CD14-positive monocyte (primary cell): ENCODE measurements at regions not wholly inside any gene's neighbourhood (a gene's known extent, or its start where the extent isn't known, plus 50 kb on each side); places are given as distances from the start of the nearest gene placed in this dataset.

Source experiments
- DNase-seq, 3 donors: peaks; one replicate each; pipeline ENCODE4 v3.0.0-alpha.2; 2011 to 2022
- H2AFZ ChIP-seq: 2 replicates; pipeline ENCODE4 v1.6.0; 2012; ENCODE audit warnings: mild to moderate bottlenecking, low read depth, low read length, inconsistent platforms; ENCODE audit not compliant: insufficient read depth, poor library complexity, severe bottlenecking
- H3K27ac ChIP-seq, 2 donors: 1 replicate in 1 of 2; 2 replicates in 1 of 2; pipeline ENCODE4 v1.5.1; 2012 to 2013; ENCODE audit warnings: low read length in 2 of 2, control low read depth in 1 of 2, inconsistent platforms in 1 of 2, low read depth in 1 of 2, mild to moderate bottlenecking in 1 of 2
- H3K27me3 ChIP-seq, 2 donors: one replicate each; pipeline versions ENCODE4 v1.6.0 to v1.6.1; 2011 to 2013; ENCODE audit warnings: low read length in 2 of 2; ENCODE audit not compliant: control insufficient read depth in 2 of 2, insufficient read depth in 2 of 2
- H3K36me3 ChIP-seq, 2 donors: replicated peaks in 1 of 2; 1 replicate in 1 of 2; 2 replicates in 1 of 2; pipeline versions ENCODE4 v1.5.1 to v1.6.1; 2012 to 2013; ENCODE audit warnings: low read length in 2 of 2, control low read depth in 1 of 2, inconsistent platforms in 1 of 2, mild to moderate bottlenecking in 1 of 2; ENCODE audit not compliant: insufficient read depth in 2 of 2, control insufficient read depth in 1 of 2
- H3K4me1 ChIP-seq, 2 donors: 1 replicate in 1 of 2; 2 replicates in 1 of 2; pipeline versions ENCODE4 v1.5.1 to v1.6.1; 2012 to 2013; ENCODE audit warnings: low read length in 2 of 2, control low read depth in 1 of 2, inconsistent platforms in 1 of 2, mild to moderate bottlenecking in 1 of 2, moderate library complexity in 1 of 2; ENCODE audit not compliant: insufficient read depth in 2 of 2, control insufficient read depth in 1 of 2
- H3K4me2 ChIP-seq: replicated peaks from 2 replicates; pipeline ENCODE3; 2012; ENCODE audit warnings: low read length, moderate library complexity, mild to moderate bottlenecking; ENCODE audit not compliant: poor library complexity, severe bottlenecking; ENCODE audit errors: extremely low read depth
- H3K4me3 ChIP-seq, 3 experiments: fragments of 200-600 bp in 1 of 3; sonication (generic) in 1 of 3; replicated peaks in 1 of 3; 1 replicate in 2 of 3; 2 replicates in 1 of 3; pipeline ENCODE4 v1.5.1; 2011 to 2013; ENCODE audit warnings: low read length in 3 of 3, mild to moderate bottlenecking in 3 of 3, control low read depth in 2 of 3, low read depth in 2 of 3, inconsistent platforms in 1 of 3, moderate library complexity in 1 of 3
- H3K79me2 ChIP-seq: 2 replicates; pipeline ENCODE4 v1.6.0; 2012; ENCODE audit warnings: mild to moderate bottlenecking, control low read depth, inconsistent platforms, low read length, moderate library complexity; ENCODE audit not compliant: insufficient read depth
- H3K9ac ChIP-seq: 2 replicates; pipeline ENCODE4 v1.6.0; 2017; ENCODE audit warnings: low read length, mild to moderate bottlenecking; ENCODE audit not compliant: insufficient read depth, poor library complexity, severe bottlenecking
- H3K9me3 ChIP-seq, 2 donors: replicated peaks in 1 of 2; 1 replicate in 1 of 2; 2 replicates in 1 of 2; pipeline versions ENCODE4 v1.5.1 to v1.6.1; 2012 to 2013; ENCODE audit warnings: low read length in 2 of 2, control low read depth in 1 of 2; ENCODE audit not compliant: control insufficient read depth in 1 of 2, insufficient read depth in 1 of 2
- H4K20me1 ChIP-seq: 2 replicates; pipeline ENCODE4 v1.6.0; 2012; ENCODE audit warnings: mild to moderate bottlenecking, low read length, control low read depth, moderate library complexity; ENCODE audit not compliant: insufficient read depth
- H3K27ac Mint-ChIP-seq, 7 donors: one replicate each; pipeline ENCODE4 v1.8.0; 2020; ENCODE audit warnings: mild to moderate bottlenecking in 7 of 7, mixed read lengths in 7 of 7, moderate library complexity in 6 of 7, inconsistent platforms in 2 of 7
- H3K27me3 Mint-ChIP-seq, 3 donors: one replicate each; pipeline ENCODE4 v1.8.0; 2021 to 2022; ENCODE audit warnings: low read depth in 3 of 3, mild to moderate bottlenecking in 3 of 3, mixed read lengths in 3 of 3, moderate library complexity in 3 of 3, inconsistent platforms in 1 of 3
- H3K36me3 Mint-ChIP-seq, 2 donors: one replicate each; pipeline ENCODE4 v1.8.0; 2020; ENCODE audit warnings: mixed read lengths in 2 of 2, inconsistent platforms in 1 of 2, mild to moderate bottlenecking in 1 of 2
- H3K4me1 Mint-ChIP-seq: one replicate; pipeline ENCODE4 v1.8.0; 2020; ENCODE audit warnings: mild to moderate bottlenecking, mixed read lengths
- H3K4me3 Mint-ChIP-seq, 2 donors: one replicate each; pipeline ENCODE4 v1.8.0; 2020; ENCODE audit warnings: mild to moderate bottlenecking in 2 of 2, mixed read lengths in 2 of 2, moderate library complexity in 1 of 2
- H3K9me3 Mint-ChIP-seq, 7 donors: one replicate each; pipeline ENCODE4 v1.8.0; 2020 to 2022; ENCODE audit warnings: mixed read lengths in 7 of 7, mild to moderate bottlenecking in 6 of 7, moderate library complexity in 6 of 7, inconsistent platforms in 2 of 7
- CTCF ChIP-seq: fragments of 200-600 bp; IDR thresholded peaks from one replicate; pipeline ENCODE4 v1.8.0; 2022; ENCODE audit warnings: antibody characterized with exemption, mild to moderate bottlenecking
- WGBS: methylation state at CpG from one replicate; pipeline ENCODE4 v1.1.5; 2013; ENCODE audit warnings: missing lambda C conversion rate; ENCODE audit not compliant: insufficient coverage; 5-methylcytosine and 5-hydroxymethylcytosine counted together
- intact Hi-C, 2 donors: fragments of 100-400 bp; cut with micrococcal nuclease; formaldehyde crosslinking; loops; one replicate each; pipeline versions ENCODE4 v1.15.0 to v1.15.1; 2023

- Histone ChIP-seq H3K27ac (no peak overlapping the region), H3K4me3 (no peak overlapping the region), H3K9ac (no peak overlapping the region), H3K4me1 (no peaks in the 10 kb centered on the region), H3K79me2 (no peaks in the 10 kb centered on the region), H3K27me3 (peaks cover 0 to 17% of the 10 kb centered on the region in 2 donors), H3K4me2 (no peak overlapping the region), H3K9me3 (no peaks in the 10 kb centered on the region), H4K20me1 (no peaks in the 10 kb centered on the region), H3K36me3 (no peaks in the 10 kb centered on the region), H2AFZ (no peak overlapping the region)
- Mint-ChIP-seq H3K4me3 (no peak overlapping the region), H3K27me3 (peaks cover 7 to 27% (median 27%) of the 10 kb centered on the region in 3 donors), H3K36me3 (no peaks in the 10 kb centered on the region), H3K27ac (no peak overlapping the region), H3K9me3 (no peaks in the 10 kb centered on the region), H3K4me1 (peaks cover 3% of the 10 kb centered on the region)
- TF ChIP-seq CTCF = no peak
- intact Hi-C loops = no loop called here
- no peak for DNase-seq
- no CpG with 5 or more reads among the region's 5 CpGs for WGBS
Observed at GRCh38 chr5:79859588-79859987, 131.5 kb downstream of the MTX3 start.

- 100% methylated on average over 2 of the region's 2 CpGs for WGBS
- H3K9me3 ChIP-seq = no peaks in the 10 kb centered on the region
Observed at GRCh38 chr5:79858410-79858723, 132.7 kb downstream of the MTX3 start.

More at GRCh38 chr5:79858410-79858723, 132.7 kb downstream of the MTX3 start:
- no peak overlapping the region for H2AFZ ChIP-seq
- intact Hi-C loops = no loop called here
- H3K27me3 Mint-ChIP-seq = peaks cover 10 to 31% (median 25%) of the 10 kb centered on the region in 3 donors
- peaks cover 3% of the 10 kb centered on the region for H3K4me1 Mint-ChIP-seq
- no peak for DNase-seq
- H3K4me2 ChIP-seq = no peak overlapping the region
- H3K4me1 ChIP-seq = no peaks in the 10 kb centered on the region
- no peaks in the 10 kb centered on the region for H3K36me3 Mint-ChIP-seq
- H4K20me1 ChIP-seq = no peaks in the 10 kb centered on the region
- H3K27ac Mint-ChIP-seq = no peak overlapping the region
- peaks cover 0 to 17% of the 10 kb centered on the region in 2 donors for H3K27me3 ChIP-seq
- no peaks in the 10 kb centered on the region for H3K9me3 Mint-ChIP-seq
- H3K4me3 ChIP-seq = no peak overlapping the region
- H3K36me3 ChIP-seq = no peaks in the 10 kb centered on the region
- TF ChIP-seq CTCF = peak; percentile 68
- H3K79me2 ChIP-seq = no peaks in the 10 kb centered on the region
- H3K27ac ChIP-seq = no peak overlapping the region
- H3K4me3 Mint-ChIP-seq = no peak overlapping the region
- no peak overlapping the region for H3K9ac ChIP-seq
